HEK293 (cell line): ENCODE measurements at regions not wholly inside any gene's neighbourhood (a gene's known extent, or its start where the extent isn't known, plus 50 kb on each side); places are given as distances from the start of the nearest gene placed in this dataset.

Experiments used
- ATF2 ChIP-seq: fragments of 450-650 bp; formaldehyde crosslinking; IDR thresholded peaks from 2 replicates; pipeline ENCODE4 v1.5.1; 2016; ENCODE audit warnings: missing biosample characterization, missing genetic modification characterization, low read depth
- CTCF ChIP-seq: fragments of 450-650 bp; formaldehyde crosslinking; IDR thresholded peaks from 2 replicates; pipeline ENCODE4 v1.5.1; 2016; ENCODE audit warnings: missing biosample characterization, missing genetic modification characterization
- ELK4 ChIP-seq: IDR thresholded peaks from 2 replicates; pipeline ENCODE4 v1.6.1; 2011; ENCODE audit warnings: mild to moderate bottlenecking, low read depth, low read length, borderline replicate concordance
- KLF16 ChIP-seq: fragments of 450-650 bp; formaldehyde crosslinking; IDR thresholded peaks from 2 replicates; pipeline ENCODE4 v1.5.1; 2017; ENCODE audit warnings: missing biosample characterization, missing genetic modification characterization
- PRDM6 ChIP-seq: fragments of 450-650 bp; formaldehyde crosslinking; IDR thresholded peaks from 2 replicates; pipeline ENCODE4 v1.5.1; 2017; ENCODE audit warnings: missing biosample characterization, missing genetic modification characterization
- REPIN1 ChIP-seq: fragments of 450-650 bp; formaldehyde crosslinking; IDR thresholded peaks from 2 replicates; pipeline ENCODE4 v1.5.1; 2017; ENCODE audit warnings: missing biosample characterization, missing genetic modification characterization, low read depth
- ZBTB11 ChIP-seq: fragments of 450-650 bp; formaldehyde crosslinking; conservative IDR thresholded peaks from 2 replicates; pipeline ENCODE4 v1.5.1; 2016; ENCODE audit warnings: low read depth, missing biosample characterization, missing genetic modification characterization
- ZBTB17 ChIP-seq: fragments of 450-650 bp; formaldehyde crosslinking; IDR thresholded peaks from 2 replicates; pipeline ENCODE4 v1.5.1; 2016; ENCODE audit warnings: missing biosample characterization, missing genetic modification characterization
- ZNF16 ChIP-seq: fragments of 450-650 bp; formaldehyde crosslinking; IDR thresholded peaks from 2 replicates; pipeline ENCODE4 v1.5.1; 2016; ENCODE audit warnings: low read depth, missing biosample characterization, missing genetic modification characterization
- ZNF18 ChIP-seq: fragments of 450-650 bp; formaldehyde crosslinking; IDR thresholded peaks from 2 replicates; pipeline ENCODE4 v1.5.1; 2016; ENCODE audit warnings: missing biosample characterization, missing genetic modification characterization
- ZNF19 ChIP-seq: fragments of 450-650 bp; formaldehyde crosslinking; IDR thresholded peaks from 2 replicates; pipeline ENCODE4; 2016; ENCODE audit warnings: missing biosample characterization, missing genetic modification characterization, low read depth
- ZNF311 ChIP-seq: fragments of 450-650 bp; formaldehyde crosslinking; IDR thresholded peaks from 2 replicates; pipeline ENCODE4 v1.5.1; 2017; ENCODE audit warnings: missing biosample characterization, missing genetic modification characterization, borderline replicate concordance
- ZNF513 ChIP-seq: fragments of 450-650 bp; IDR thresholded peaks from 2 replicates; pipeline ENCODE4 v1.5.1; 2018; ENCODE audit warnings: missing biosample characterization, missing genetic modification characterization

GRCh38 chr1:157189986-157190982, 52.1 kb upstream of the ETV3 start:
- no peak for TF ChIP-seq CTCF (tag by site-specific recombination)
- TF ChIP-seq ZNF16 = no peak
- TF ChIP-seq REPIN1 (tag by site-specific recombination) = no peak
- TF ChIP-seq ZNF311 = no peak
- no peak for TF ChIP-seq ZNF18 (tag by site-specific recombination)
- TF ChIP-seq PRDM6 (tag by site-specific recombination) = no peak
- no peak for TF ChIP-seq ZNF513 (tag by site-specific recombination)
- no peak for TF ChIP-seq ZBTB17
- TF ChIP-seq ZBTB11 = no peak
- no peak for TF ChIP-seq ZNF19 (tag by site-specific recombination)
- TF ChIP-seq KLF16 (tag by site-specific recombination) = no peak
- TF ChIP-seq ELK4 = no peak
- TF ChIP-seq ATF2 (tag by site-specific recombination) = no peak
